SU-DHL-6 (cell line): ENCODE measurements at regions not wholly inside any gene's neighbourhood (a gene's known extent, or its start where the extent isn't known, plus 50 kb on each side); places are given as distances from the start of the nearest gene placed in this dataset.

Experiments used
- H2AFZ ChIP-seq: fragments of 200-600 bp; sonication (generic); 2 replicates; pipeline ENCODE4 v1.6.1; 2014; ENCODE audit warnings: low read depth, mild to moderate bottlenecking, moderate library complexity, mixed read lengths, antibody characterized with exemption, low read length; ENCODE audit not compliant: severe bottlenecking
- H3F3A ChIP-seq: fragments of 200-600 bp; shearing (Covaris generic); 2 replicates; pipeline ENCODE4 v1.6.0; 2016; ENCODE audit warnings: antibody characterized with exemption, mild to moderate bottlenecking; ENCODE audit not compliant: insufficient read depth
- H3K27ac ChIP-seq: fragments of 200-600 bp; sonication (generic); 2 replicates; pipeline ENCODE4 v1.5.1; 2016; ENCODE audit warnings: low read depth, mild to moderate bottlenecking, low read length, moderate library complexity, mixed read lengths
- H3K27me3 ChIP-seq: fragments of 200-600 bp; sonication (generic), shearing (Covaris generic); 2 replicates; pipeline ENCODE4 v1.6.0; 2014; ENCODE audit warnings: mild to moderate bottlenecking, low read length
- H3K36me3 ChIP-seq: fragments of 200-600 bp; sonication (generic); 2 replicates; pipeline ENCODE4 v1.6.1; 2014; ENCODE audit warnings: mild to moderate bottlenecking, low read length, mixed read lengths
- H3K4me2 ChIP-seq: fragments of 300-600, 200-600 bp; shearing (Covaris generic), sonication (generic); 2 replicates; pipeline ENCODE4 v1.6.0; 2014; ENCODE audit warnings: low read length, low read depth, mild to moderate bottlenecking; ENCODE audit not compliant: poor library complexity, severe bottlenecking
- H3K4me3 ChIP-seq: fragments of 200-600 bp; sonication (generic); 2 replicates; pipeline ENCODE4 v1.5.1; 2014; ENCODE audit warnings: antibody characterized with exemption, low read length, mild to moderate bottlenecking, mixed read lengths; ENCODE audit not compliant: insufficient read depth, poor library complexity, severe bottlenecking
- H3K79me2 ChIP-seq: fragments of 200-600 bp; sonication (generic); 2 replicates; pipeline ENCODE4 v1.6.1; 2014; ENCODE audit warnings: mild to moderate bottlenecking, low read length, moderate library complexity; ENCODE audit not compliant: insufficient read depth
- H3K9ac ChIP-seq: fragments of 200-600 bp; sonication (generic); 2 replicates; pipeline ENCODE4 v1.7.0; 2014; ENCODE audit warnings: mild to moderate bottlenecking, low read length
- H3K9me2 ChIP-seq: fragments of 200-600 bp; sonication (generic); replicated peaks from 2 replicates; pipeline ENCODE4 v1.6.1; 2014; ENCODE audit warnings: low read length; ENCODE audit not compliant: insufficient read depth
- H3K9me3 ChIP-seq: fragments of 200-600 bp; sonication (generic); 2 replicates; pipeline ENCODE4 v1.6.1; 2014; ENCODE audit warnings: low read length, mixed read lengths; ENCODE audit not compliant: insufficient read depth
- H4K20me1 ChIP-seq: fragments of 200-600 bp; sonication (generic); 2 replicates; pipeline ENCODE4 v1.6.1; 2014; ENCODE audit warnings: low read depth, mild to moderate bottlenecking, antibody characterized with exemption, low read length, moderate library complexity, mixed read lengths
- CTCF ChIP-seq: fragments of 200-600 bp; sonication (generic); IDR thresholded peaks from one replicate; pipeline ENCODE4 v1.5.1; 2017; ENCODE audit warnings: antibody characterized with exemption, mild to moderate bottlenecking, low read length, moderate library complexity; ENCODE audit not compliant: insufficient read depth, poor library complexity, severe bottlenecking
- EZH2phosphoT487 ChIP-seq: fragments of 200-600 bp; sonication (generic), shearing (Covaris generic); conservative IDR thresholded peaks from 2 replicates; pipeline ENCODE4 v1.6.1; 2018; ENCODE audit warnings: mild to moderate bottlenecking, antibody characterized with exemption, low read length, moderate library complexity, mixed read lengths

- TF ChIP-seq EZH2phosphoT487 (no peak), CTCF (no peak)
Observed at GRCh38 chr2:234865040-234865439, 86.8 kb upstream of the SH3BP4 start.

GRCh38 chr2:234864506-234864905 is 87.3 kb upstream of the SH3BP4 start:
- Histone ChIP-seq H3K27ac (no peak overlapping the region), H3K9ac (no peak overlapping the region), H3K27me3 (no peaks in the 10 kb centered on the region), H3F3A (no peaks in the 10 kb centered on the region), H3K4me3 (no peak overlapping the region), H3K9me2 (no peaks in the 10 kb centered on the region), H3K79me2 (no peaks in the 10 kb centered on the region), H3K36me3 (no peaks in the 10 kb centered on the region), H2AFZ (no peak overlapping the region), H3K9me3 (no peaks in the 10 kb centered on the region), H4K20me1 (no peaks in the 10 kb centered on the region), H3K4me2 (no peak overlapping the region)
- TF ChIP-seq CTCF (no peak), EZH2phosphoT487 (no peak)

More at GRCh38 chr2:234865040-234865439, 86.8 kb upstream of the SH3BP4 start:
- no peaks in the 10 kb centered on the region for H3K79me2 ChIP-seq
- no peak overlapping the region for H3K27ac ChIP-seq
- no peak overlapping the region for H3K9ac ChIP-seq
- no peaks in the 10 kb centered on the region for H4K20me1 ChIP-seq
- no peaks in the 10 kb centered on the region for H3K9me3 ChIP-seq
- H3K4me3 ChIP-seq = no peak overlapping the region
- H3F3A ChIP-seq = no peaks in the 10 kb centered on the region
- no peaks in the 10 kb centered on the region for H3K36me3 ChIP-seq
- no peaks in the 10 kb centered on the region for H3K9me2 ChIP-seq
- no peak overlapping the region for H2AFZ ChIP-seq
- H3K4me2 ChIP-seq = no peak overlapping the region
- no peaks in the 10 kb centered on the region for H3K27me3 ChIP-seq

GRCh38 chr2:234863043-234863934 is 88.5 kb upstream of the SH3BP4 start:
- no peaks in the 10 kb centered on the region for H3K36me3 ChIP-seq
- H3K27ac ChIP-seq = no peak overlapping the region
- TF ChIP-seq EZH2phosphoT487 (no peak), CTCF (no peak)
- H3K9ac ChIP-seq = no peak overlapping the region
- no peaks in the 10 kb centered on the region for H3F3A ChIP-seq
- H3K79me2 ChIP-seq = no peaks in the 10 kb centered on the region
- no peak overlapping the region for H3K4me2 ChIP-seq
- H3K9me2 ChIP-seq = no peaks in the 10 kb centered on the region
- H3K4me3 ChIP-seq = no peak overlapping the region
- H3K27me3 ChIP-seq = no peaks in the 10 kb centered on the region
- no peaks in the 10 kb centered on the region for H4K20me1 ChIP-seq
- no peak overlapping the region for H2AFZ ChIP-seq
- no peaks in the 10 kb centered on the region for H3K9me3 ChIP-seq
